DMS53 treated with DMSO at 0.1 percent for 48 hours (cell line): ENCODE measurements at regions not wholly inside any gene's neighbourhood (a gene's known extent, or its start where the extent isn't known, plus 50 kb on each side); places are given as distances from the start of the nearest gene placed in this dataset.

ENCODE experiments used
- DNase-seq: peaks from one replicate; lab custom pipeline; 2025; ENCODE audit not compliant: unreplicated experiment; lab: John Stamatoyannopoulos, UW

DNA sequence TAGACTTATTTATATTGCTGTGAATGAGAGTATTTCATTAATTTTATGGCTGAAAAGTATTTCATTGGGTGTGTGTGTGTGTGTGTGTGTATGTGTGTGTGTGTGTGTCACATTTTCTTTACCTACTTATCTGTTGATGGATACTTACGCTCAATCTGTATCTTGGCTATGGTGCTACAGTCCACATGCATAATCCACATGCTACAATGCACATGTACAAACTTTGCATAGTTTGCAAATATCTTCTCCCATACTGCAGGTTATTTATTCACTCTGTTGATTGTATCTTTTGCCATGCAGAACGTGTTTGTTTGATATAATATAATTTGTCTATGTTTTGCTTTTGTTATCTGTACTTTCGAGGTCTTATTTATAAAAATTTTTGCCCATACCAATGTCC, 167.8 kb downstream of the RAB28 start:
- no peak for DNase-seq

GRCh38 chr4:13313856-13314255, 170.3 kb downstream of the RAB28 start:
- DNase-seq: no peak

DNA sequence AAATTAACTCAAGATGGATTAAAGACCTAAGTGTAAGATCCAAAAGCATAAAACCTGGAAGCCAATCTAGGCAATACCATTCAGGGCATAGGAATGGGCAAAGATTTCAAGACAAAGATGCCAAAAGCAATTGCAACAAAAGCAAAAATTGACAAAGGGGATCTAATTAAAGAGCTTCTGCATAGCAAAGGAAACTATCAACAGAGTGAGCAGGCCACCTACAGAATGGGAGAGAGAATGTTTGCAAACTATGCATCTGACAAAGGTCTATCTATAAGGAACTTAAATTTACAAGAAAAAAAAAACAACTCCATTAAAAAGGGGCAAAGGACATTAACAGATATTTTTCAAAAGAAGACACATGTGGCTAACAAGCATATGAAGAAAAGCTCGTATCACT, 171.9 kb downstream of the RAB28 start:
- DNase-seq: no peak

- DNase-seq: no peak
Observed at GRCh38 chr4:13309751-13310150, 174.4 kb downstream of the RAB28 start.

- no peak for DNase-seq
Observed at GRCh38 chr4:13306356-13306755, 177.8 kb downstream of the RAB28 start.

GRCh38 chr4:13302876-13303275, 181.3 kb downstream of the RAB28 start:
- no peak for DNase-seq

DNA sequence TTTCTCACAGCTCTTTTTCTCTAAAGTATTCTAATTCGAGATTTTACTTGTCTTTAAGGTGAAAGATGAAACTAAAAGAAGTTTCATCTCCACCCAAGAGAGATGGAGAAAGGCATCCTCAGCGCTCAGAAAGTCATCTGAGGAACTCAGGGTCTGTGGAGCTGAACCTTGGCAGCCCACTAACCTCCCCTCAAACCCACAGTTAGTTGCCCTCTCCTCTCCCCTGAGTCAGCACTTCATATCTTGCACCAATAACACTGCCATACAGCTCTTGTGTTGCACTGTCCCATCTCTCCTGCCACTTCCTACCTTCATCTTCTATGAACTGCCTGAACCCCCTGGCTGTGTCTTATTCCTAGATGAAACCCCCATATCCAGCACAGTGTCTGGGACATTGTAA, 184.8 kb downstream of the RAB28 start:
- no peak for DNase-seq

- no peak for DNase-seq
Observed at GRCh38 chr4:13298655-13299054, 185.5 kb downstream of the RAB28 start.

GRCh38 chr4:13296986-13297385, 187.2 kb downstream of the RAB28 start:
- DNase-seq: no peak

GRCh38 chr4:13294961-13295605, 189.1 kb downstream of the RAB28 start:
- DNase-seq: no peak

- no peak for DNase-seq
Observed at GRCh38 chr4:13292372-13292771, 191.8 kb downstream of the RAB28 start.

DNA sequence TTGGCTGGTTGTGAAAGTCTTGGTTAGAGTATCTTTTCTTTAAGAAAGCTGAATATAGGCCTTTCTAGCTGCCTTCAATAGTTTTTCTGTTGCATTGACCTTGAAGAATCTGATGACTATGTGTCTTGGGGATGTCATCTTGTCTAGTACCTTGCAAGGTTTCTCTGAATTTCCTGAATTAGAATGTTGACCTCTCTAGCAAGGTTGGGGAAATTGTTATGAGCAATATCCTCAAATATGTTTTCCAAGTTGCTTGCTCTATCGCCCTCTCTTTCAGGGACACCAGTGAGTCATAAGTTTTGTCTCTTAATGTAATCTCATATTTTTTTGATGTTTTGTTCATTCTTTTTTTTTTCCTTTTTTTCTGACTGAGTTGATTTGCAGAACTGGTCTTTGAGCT, 194.7 kb downstream of the RAB28 start:
- no peak for DNase-seq

DNA sequence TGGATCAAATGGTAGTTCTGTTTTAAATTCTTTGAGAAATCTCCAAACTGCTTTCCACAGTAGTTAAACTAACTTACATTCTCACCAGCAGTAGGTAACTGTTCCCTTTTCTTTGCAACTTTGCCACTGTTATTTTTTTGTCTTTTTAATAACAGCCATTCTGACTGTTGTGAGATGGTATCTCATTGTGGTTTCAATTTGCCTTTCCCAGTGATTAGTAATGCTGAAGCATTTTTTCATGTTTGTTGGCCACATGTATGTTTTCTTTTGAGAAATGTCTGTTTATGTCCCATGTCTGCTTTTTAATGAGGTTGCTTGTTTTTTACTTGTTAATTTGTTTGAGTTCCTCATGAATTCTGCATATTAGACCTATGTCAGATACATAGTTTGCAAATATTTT, 198.8 kb downstream of the RAB28 start:
- DNase-seq: no peak

DNA sequence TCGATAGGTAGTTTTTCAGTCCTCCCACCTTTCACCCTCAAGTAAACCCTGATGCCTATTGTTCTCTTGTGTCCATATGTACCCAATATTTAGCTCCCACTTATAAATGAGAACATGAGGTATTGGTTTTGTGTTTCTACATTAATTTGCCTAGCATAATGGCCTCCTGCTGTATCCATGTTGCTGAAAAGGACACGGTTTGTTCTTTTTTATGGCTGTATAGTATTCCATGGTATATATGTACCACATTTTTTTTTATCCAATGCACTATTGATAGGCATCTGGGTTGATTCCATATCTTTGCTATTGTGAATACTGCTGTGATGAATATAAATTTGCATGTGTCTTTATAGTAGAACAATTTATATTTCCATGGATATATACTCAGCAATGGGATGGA, 199.2 kb downstream of the RAB28 start:
- DNase-seq: no peak

DNA sequence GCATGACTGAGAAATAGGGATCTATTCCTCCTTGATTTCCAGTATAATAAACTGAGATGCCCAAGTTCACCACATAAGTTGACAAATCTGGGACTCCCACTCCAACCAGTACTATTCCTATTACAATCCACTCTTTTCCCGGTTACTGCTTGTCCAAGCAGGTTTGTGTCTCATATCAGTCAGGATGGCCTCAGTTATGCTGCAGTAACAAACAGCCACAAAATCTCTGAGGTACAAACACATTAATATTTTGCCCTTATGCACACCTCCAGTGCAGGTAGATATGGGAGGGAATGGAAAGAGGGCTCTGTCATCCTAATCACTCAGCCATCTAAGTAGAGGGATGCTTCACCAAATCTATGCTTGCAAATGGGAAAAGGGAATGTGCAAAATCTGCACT, 207.8 kb downstream of the RAB28 start:
- no peak for DNase-seq

- no peak for DNase-seq
Observed at GRCh38 chr4:13268703-13269102, 215.4 kb downstream of the RAB28 start.

- no peak for DNase-seq
Observed at GRCh38 chr4:13268165-13268564, 216.0 kb downstream of the RAB28 start.

DNA sequence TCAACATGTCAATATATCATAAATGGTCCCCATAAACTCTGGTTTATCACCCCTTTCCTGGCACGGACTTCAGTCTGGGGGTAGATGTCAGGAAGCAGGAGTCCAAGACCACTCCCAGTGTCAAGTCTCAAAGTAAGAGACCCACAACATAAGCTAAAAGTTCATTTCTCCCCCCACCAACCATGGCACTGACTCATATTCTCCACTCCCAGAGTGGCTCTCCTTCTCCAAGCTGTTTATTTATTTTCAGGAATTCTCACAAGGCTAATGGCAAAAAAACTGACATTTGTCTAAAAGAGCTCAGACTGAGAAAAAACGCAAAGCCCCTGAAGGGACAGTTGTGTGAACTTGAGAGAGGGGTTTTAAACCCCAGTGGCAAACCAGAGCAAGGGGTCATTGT, 217.0 kb downstream of the RAB28 start:
- no peak for DNase-seq

DNA sequence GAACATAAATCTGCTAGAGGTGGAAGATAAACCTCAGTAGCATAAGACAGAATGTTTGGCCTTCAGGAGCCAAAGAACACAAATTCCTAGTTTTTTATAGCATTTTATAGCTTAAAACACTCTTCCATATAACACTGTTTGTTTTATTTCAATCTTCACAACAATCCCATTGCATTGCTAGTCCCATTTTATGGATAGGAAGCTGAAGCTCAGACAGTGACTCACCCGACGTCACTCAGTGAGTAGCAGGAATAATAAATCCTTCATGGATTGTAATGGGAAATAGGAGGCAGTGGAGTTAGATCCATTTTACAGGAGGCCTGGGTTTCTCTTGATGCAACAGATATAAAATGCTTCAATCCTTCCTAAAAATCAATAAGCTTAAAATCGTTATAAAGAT, 217.5 kb downstream of the RAB28 start:
- DNase-seq: no peak

- DNase-seq: no peak
Observed at GRCh38 chr4:13263967-13264525, 220.1 kb downstream of the RAB28 start.

GRCh38 chr4:13262816-13263215, 221.3 kb downstream of the RAB28 start:
- no peak for DNase-seq

DNA sequence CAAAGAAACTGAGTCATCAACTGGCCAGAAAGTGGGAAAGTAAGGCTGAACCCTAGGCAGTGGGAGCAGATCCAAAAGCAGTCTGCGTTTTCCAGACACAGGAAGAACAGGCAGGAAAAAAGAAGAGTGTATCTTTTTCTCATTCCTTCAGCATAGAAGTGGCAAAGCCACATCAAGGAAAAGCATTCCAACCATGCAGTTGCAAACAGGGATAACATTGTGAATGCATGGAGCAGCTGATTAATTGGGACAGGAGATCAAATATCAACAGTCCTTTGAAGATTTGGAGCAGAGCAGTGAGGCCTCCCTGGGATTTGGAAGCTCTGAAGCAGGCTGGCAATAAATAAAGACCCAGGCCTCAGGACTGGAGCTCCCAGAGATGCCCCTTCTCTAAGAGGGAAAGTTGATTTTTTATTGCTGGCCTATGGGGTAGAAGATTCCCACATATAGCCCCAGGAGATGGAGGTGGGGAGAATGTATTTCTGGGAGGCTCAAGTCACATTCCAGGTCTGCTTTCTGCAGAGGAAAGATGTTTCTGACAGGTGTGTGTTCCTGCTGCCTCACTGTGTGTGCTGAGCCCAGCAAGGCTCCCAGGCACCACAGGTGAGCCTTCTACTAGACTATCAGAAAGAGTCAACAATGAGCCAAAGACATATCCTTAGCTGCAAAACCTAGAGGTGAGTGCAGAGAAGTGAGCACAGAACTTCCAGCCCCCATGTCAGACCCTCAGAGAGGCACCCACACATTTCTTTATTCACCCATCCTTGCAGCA, 222.5 kb downstream of the RAB28 start:
- DNase-seq: no peak

GRCh38 chr4:13260513-13260912, 223.6 kb downstream of the RAB28 start:
- no peak for DNase-seq
